Breast epithelium (tissue), 4 donors: ENCODE measurements at regions not wholly inside any gene's neighbourhood (a gene's known extent, or its start where the extent isn't known, plus 50 kb on each side); places are given as distances from the start of the nearest gene placed in this dataset.
"Not testable (repeated sequence)": the region's sequence is repeated elsewhere in the genome, so short reads cannot be mapped to it uniquely, and the experiment has no call there.

Experiments
- DNase-seq, 2 donors: peaks; one replicate each; pipeline ENCODE4 v3.0.0-alpha.2; 2019; ENCODE audit warnings: low spot score in 2 of 2
- H3K27ac ChIP-seq, 2 donors: fragments of 200-600 bp; sonication (generic) in 1 of 2; one replicate each; pipeline ENCODE4 v1.5.1; 2016 to 2019; ENCODE audit warnings: mild to moderate bottlenecking in 1 of 2
- H3K27me3 ChIP-seq, 2 donors: fragments of 200-600 bp; sonication (generic) in 1 of 2; one replicate each; pipeline versions ENCODE4 v1.5.1 to v1.6.0; 2017 to 2019; ENCODE audit warnings: control low read depth in 1 of 2, mild to moderate bottlenecking in 1 of 2
- H3K36me3 ChIP-seq: fragments of 200-600 bp; one replicate; pipeline ENCODE4 v1.5.1; 2019
- H3K4me1 ChIP-seq, 2 donors: fragments of 200-600 bp; sonication (generic); one replicate each; pipeline ENCODE4 v1.5.1; 2016 to 2019; ENCODE audit warnings: control low read depth in 1 of 2
- H3K4me3 ChIP-seq, 3 donors: fragments of 200-600 bp; sonication (generic); 1 replicate in 2 of 3; 2 replicates in 1 of 3; pipeline ENCODE4 v1.5.1; 2016 to 2019; ENCODE audit warnings: mild to moderate bottlenecking in 3 of 3, moderate library complexity in 2 of 3
- H3K9me3 ChIP-seq, 2 donors: fragments of 200-600 bp; sonication (generic) in 1 of 2; one replicate each; pipeline ENCODE4 v1.5.1; 2016 to 2019; ENCODE audit warnings: control low read depth in 1 of 2
- POLR2A ChIP-seq: fragments of 450-650 bp; IDR thresholded peaks from one replicate; pipeline ENCODE4 v1.6.1; 2016; ENCODE audit warnings: antibody characterized with exemption, mild to moderate bottlenecking, moderate library complexity
- POLR2AphosphoS5 ChIP-seq, 3 donors: sonication (generic); formaldehyde crosslinking; IDR thresholded peaks; one replicate each; pipeline ENCODE4 v1.6.1; 2017; ENCODE audit warnings: antibody characterized with exemption in 3 of 3
- intact Hi-C: fragments of 100-400 bp; cut with DNase I; formaldehyde crosslinking; loops from one replicate; pipeline ENCODE4 v1.15.1; 2023; ENCODE audit warnings: low total_unique reads
- TF ChIP-seq, protein P1 (sequence below), 3 donors: fragments of 450-650 bp; IDR thresholded peaks; one replicate each; pipeline ENCODE4 v1.5.1; 2016 to 2017; ENCODE audit warnings: antibody characterized with exemption in 3 of 3, mild to moderate bottlenecking in 3 of 3, moderate library complexity in 3 of 3

DNA sequence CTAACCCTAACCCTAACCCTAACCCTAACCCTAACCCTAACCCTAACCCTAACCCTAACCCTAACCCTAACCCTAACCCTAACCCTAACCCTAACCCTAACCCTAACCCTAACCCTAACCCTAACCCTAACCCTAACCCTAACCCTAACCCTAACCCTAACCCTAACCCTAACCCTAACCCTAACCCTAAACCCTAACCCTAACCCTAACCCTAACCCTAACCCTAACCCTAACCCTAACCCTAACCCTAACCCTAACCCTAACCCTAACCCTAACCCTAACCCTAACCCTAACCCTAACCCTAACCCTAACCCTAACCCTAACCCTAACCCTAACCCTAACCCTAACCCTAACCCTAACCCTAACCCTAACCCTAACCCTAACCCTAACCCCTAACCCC, 80.6 kb upstream of the PLEKHG4B start:
- H3K9me3 ChIP-seq, intact Hi-C loops, H3K27me3 ChIP-seq, DNase-seq, H3K27ac ChIP-seq, H3K4me1 ChIP-seq, H3K4me3 ChIP-seq, H3K36me3 ChIP-seq: not testable (repeated sequence)

DNA sequence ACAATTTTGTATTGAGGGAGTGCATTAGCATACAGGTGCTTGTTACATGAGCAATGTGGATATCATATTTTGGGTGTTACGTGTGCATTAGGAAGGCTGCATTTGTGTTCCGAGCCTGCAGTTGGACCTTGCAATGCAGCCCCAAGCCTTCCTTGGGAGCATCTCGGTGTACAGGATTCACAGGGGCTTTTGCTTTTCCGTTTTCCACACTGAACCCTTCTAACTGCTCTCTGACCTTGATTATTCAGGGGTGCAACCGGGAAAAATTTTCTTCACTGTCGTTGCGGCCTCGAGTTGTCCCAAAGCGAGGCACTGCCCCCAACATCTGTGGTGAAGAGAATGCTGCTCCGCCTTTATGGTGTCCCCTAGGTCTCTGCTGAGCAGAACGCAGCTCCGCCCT, 80.1 kb upstream of the PLEKHG4B start:
- intact Hi-C loops: no loop called here
- H3K4me3 ChIP-seq: no peak overlapping the region
- TF ChIP-seq POLR2AphosphoS5 (IDR thresholded peaks at IDR 0.05) (no peak), POLR2A (no peak)
- TF ChIP-seq, protein P1, sequence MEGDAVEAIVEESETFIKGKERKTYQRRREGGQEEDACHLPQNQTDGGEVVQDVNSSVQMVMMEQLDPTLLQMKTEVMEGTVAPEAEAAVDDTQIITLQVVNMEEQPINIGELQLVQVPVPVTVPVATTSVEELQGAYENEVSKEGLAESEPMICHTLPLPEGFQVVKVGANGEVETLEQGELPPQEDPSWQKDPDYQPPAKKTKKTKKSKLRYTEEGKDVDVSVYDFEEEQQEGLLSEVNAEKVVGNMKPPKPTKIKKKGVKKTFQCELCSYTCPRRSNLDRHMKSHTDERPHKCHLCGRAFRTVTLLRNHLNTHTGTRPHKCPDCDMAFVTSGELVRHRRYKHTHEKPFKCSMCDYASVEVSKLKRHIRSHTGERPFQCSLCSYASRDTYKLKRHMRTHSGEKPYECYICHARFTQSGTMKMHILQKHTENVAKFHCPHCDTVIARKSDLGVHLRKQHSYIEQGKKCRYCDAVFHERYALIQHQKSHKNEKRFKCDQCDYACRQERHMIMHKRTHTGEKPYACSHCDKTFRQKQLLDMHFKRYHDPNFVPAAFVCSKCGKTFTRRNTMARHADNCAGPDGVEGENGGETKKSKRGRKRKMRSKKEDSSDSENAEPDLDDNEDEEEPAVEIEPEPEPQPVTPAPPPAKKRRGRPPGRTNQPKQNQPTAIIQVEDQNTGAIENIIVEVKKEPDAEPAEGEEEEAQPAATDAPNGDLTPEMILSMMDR (IDR thresholded peaks at IDR 0.05): no peak

DNA sequence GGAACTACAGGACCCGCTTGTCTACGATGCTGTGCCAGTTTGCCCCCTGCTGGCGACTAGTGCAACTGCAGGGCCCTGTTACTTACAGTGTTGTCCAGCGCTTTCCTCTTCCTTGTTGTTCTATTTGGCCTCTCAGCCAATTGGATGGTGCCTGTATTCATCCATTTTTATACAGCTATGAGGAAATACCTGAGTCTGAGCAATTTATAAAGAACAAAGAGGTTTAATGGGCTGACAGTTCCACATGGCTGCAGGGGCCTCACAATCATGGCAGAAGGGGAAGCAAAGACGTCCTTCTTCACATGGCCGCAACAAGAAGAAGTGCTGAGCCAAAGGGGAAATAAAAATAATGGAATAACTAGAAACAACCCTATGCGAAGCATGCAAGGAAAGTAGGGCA, 78.7 kb upstream of the PLEKHG4B start:
- intact Hi-C loops: no loop called here
- no peaks in the 10 kb centered on the region for H3K27me3 ChIP-seq
- DNase-seq: no peak
- no peaks in the 10 kb centered on the region for H3K4me1 ChIP-seq
- TF ChIP-seq POLR2A: no peak
- TF ChIP-seq, protein P1 (IDR thresholded peaks at IDR 0.05): no peak
- no peak for TF ChIP-seq POLR2AphosphoS5 (IDR thresholded peaks at IDR 0.05)
- no peak overlapping the region for H3K4me3 ChIP-seq
- no peaks in the 10 kb centered on the region for H3K36me3 ChIP-seq
- no peaks in the 10 kb centered on the region for H3K9me3 ChIP-seq
- H3K27ac ChIP-seq: no peak overlapping the region

More for the DNA sequence above, 80.1 kb upstream of the PLEKHG4B start:
- DNase-seq: no peak
- no peaks in the 10 kb centered on the region for H3K4me1 ChIP-seq
- H3K36me3 ChIP-seq: no peaks in the 10 kb centered on the region
- no peaks in the 10 kb centered on the region for H3K27me3 ChIP-seq
- no peak overlapping the region for H3K27ac ChIP-seq
- H3K9me3 ChIP-seq: no peaks in the 10 kb centered on the region

DNA sequence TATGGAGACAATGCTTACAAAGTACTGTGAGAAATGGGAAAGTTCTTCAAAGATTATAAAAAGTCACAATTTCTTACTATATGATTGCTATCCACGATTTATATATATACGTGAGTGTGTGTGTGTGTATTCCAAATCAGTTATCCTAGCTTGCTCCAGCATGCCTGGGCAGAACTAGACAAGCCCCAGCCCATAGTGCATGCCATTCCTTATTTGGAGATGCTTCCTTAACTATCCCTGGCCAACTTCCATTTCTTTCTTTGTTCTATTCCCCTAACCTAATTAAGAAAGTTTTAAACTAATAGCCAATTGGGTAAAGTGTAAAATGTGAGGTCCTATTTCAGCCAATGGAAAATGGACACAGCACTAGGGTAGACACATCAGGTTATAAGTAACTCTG, 77.3 kb upstream of the PLEKHG4B start:
- H3K27me3 ChIP-seq, DNase-seq, H3K36me3 ChIP-seq, H3K27ac ChIP-seq, H3K9me3 ChIP-seq, intact Hi-C loops, H3K4me3 ChIP-seq, H3K4me1 ChIP-seq: not testable (repeated sequence)

DNA sequence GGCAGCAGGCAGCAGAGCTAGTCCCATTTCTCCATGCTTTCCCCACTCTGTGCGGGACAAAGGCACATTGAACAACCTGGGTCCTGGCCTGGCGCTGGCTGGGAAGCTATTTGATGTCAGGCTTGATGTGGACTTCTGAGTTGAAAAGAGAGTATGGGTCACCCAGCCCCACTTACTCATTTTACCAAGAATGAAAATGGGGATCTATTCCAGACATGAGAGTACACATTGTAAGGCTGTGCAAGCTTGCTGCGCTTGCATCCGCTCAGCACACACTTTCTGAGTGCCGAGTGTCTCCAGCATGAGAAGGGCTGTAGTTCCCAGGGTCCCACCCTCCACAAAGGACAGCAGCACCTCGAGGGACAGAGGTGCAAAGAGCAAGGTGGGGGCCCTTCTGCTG, 71.7 kb upstream of the PLEKHG4B start:
- H3K27me3 ChIP-seq, H3K36me3 ChIP-seq, H3K27ac ChIP-seq, DNase-seq, H3K4me1 ChIP-seq, H3K4me3 ChIP-seq, H3K9me3 ChIP-seq, intact Hi-C loops: not testable (repeated sequence)

DNA sequence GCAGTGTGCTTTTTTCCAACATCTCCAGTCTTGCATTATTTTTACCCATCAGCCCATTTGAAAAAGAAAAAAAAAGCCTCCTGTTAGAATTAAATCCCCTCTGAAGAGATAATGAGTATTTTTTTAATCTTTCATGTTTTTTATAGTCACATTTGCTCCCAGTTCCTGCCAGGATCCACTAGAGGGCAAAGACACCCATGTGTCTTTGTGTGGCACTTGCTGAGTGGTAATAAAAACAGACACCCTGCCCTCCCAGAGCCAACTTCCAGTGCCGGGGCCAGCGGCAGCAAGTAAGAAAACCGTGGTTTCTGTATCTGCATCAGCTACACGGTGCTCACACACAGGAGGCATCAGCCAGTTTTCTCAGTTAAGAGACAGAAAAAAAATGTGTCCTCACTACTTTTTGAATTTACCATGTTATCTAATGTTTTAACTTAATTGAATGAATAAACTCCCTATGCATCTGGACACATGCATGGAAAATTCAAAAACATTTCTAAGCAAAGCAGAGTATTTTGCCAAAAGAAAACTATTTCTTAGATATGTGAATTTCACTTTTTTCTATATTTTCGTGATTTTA, 70.2 kb upstream of the PLEKHG4B start:
- intact Hi-C loops: no loop called here
- TF ChIP-seq POLR2A (no peak), POLR2AphosphoS5 (IDR thresholded peaks at IDR 0.05) (no peak)
- TF ChIP-seq, protein P1 (IDR thresholded peaks at IDR 0.05): peak in 1 of 3 donors; percentile 15
- no peaks in the 10 kb centered on the region for H3K9me3 ChIP-seq
- no peaks in the 10 kb centered on the region for H3K4me1 ChIP-seq
- DNase-seq: no peak
- H3K36me3 ChIP-seq: no peaks in the 10 kb centered on the region
- no peaks in the 10 kb centered on the region for H3K27me3 ChIP-seq
- no peak overlapping the region for H3K4me3 ChIP-seq
- no peak overlapping the region for H3K27ac ChIP-seq

DNA sequence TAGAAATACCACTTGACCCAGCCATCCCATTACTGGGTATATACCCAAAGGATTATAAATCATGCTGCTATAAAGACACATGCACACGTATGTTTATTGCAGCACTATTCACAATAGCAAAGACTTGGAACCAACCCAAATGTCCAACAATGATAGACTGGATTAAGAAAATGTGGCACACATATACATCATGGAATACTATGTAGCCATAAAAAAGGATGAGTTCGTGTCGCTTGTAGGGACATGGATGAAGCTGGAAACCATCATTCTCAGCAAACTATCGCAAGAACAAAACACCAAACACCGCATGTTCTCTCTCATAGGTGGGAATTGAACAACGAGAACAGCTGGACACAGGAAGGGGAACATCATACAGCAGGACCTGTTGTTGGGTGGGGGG, 68.1 kb upstream of the PLEKHG4B start:
- DNase-seq, H3K9me3 ChIP-seq: not testable (repeated sequence)

DNA sequence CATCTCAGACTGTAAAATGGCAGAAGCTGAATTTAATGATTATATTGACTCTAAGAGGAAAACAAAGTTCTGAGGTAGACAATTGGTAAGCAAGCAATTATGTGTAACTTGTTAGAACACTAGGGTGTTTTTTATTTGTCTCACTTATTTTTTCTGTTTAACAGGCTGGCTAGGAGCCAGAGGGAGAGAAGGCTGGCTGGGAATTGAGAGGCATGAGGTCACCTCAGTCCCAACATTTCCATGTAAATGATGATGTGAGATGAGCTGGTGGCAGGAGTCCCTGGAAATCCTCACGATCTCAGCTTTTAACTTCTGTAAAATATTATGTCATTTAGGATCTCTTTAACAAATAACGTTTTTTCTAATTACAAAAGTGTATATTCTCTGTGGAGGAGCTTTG, 66.9 kb upstream of the PLEKHG4B start:
- DNase-seq, H3K4me1 ChIP-seq, H3K36me3 ChIP-seq, H3K4me3 ChIP-seq, H3K9me3 ChIP-seq, H3K27me3 ChIP-seq, H3K27ac ChIP-seq, intact Hi-C loops: not testable (repeated sequence)

More for the DNA sequence above, 68.1 kb upstream of the PLEKHG4B start:
- intact Hi-C loops, H3K27me3 ChIP-seq, H3K27ac ChIP-seq, H3K36me3 ChIP-seq, H3K4me1 ChIP-seq, H3K4me3 ChIP-seq: not testable (repeated sequence)
